CD4-positive, alpha-beta T cell treated with Interleukin-15 for 1 hour (primary cell): ENCODE measurements at regions not wholly inside any gene's neighbourhood (a gene's known extent, or its start where the extent isn't known, plus 50 kb on each side); places are given as distances from the start of the nearest gene placed in this dataset.

Experiments used
- DNase-seq: peaks from one replicate; pipeline ENCODE4 v3.0.0-alpha.2; 2020

DNA sequence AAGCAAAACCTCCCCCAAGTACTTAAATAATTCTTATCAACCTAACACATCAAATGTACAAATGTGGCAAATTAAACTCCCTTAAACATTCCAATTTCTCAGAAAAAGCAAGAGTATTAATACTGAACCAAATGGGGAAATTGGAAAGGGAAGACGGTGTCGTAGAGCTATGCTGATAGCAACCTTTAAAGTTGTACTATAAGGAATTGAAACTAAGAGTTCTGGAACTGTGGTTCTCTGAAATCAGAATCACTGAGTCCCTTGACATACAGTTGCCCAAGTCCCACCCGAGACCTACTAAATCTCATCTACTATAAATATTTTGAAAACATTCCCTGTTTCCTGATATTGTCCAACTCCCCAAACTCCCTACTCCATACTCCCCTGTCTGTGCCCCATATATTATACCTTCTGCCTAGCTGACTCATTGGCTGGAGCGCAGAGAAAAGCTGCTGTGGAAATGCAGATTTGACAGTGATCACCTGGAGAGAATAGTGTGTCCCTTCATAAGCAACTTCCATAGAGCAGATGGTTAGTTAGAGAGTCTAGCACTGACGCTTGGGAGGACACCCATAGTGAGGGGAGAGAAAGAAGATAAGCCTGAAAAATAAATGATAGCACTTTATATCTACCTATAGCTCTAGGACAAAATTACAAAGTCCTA lies 51.4 kb upstream of the ITM2B start:
- no peak for DNase-seq

DNA sequence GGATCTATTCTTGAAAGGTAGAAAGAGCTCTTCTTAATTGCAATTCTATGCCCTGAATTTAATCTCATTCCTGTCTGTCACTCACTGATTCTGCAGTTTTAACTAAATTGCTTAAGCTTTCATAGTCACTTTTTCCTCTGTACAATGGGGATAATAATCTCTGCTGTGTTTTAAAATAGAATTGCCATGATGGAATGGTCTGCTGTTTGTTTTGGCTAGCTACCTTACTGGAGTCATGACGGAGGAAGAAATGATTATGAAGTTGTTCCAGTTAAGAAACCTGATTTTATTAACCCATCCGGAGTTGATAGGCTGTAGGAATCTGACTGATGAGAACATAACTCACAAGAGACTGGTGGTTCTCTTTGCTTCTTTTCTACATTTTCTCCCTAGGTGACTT lies 54.9 kb upstream of the ITM2B start:
- no peak for DNase-seq

DNA sequence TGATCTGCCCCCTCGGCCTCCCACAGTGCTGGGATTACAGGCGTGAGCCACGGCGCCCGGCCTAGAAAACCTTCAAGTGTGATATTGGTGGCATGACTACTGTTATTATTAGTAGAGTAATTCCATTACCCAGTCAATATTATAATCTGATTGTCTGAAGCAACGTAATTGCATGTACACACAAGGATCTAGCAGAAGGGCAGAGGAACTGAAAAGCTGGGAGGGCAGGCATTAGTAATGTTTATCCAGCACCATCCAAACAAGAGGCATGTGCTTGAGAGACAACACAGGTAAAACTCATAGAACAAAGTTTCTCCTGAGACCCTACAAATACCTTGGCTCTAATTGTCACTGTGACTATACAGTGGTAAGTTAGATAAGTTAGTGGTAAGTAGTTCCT lies 56.2 kb upstream of the ITM2B start:
- DNase-seq = no peak

DNA sequence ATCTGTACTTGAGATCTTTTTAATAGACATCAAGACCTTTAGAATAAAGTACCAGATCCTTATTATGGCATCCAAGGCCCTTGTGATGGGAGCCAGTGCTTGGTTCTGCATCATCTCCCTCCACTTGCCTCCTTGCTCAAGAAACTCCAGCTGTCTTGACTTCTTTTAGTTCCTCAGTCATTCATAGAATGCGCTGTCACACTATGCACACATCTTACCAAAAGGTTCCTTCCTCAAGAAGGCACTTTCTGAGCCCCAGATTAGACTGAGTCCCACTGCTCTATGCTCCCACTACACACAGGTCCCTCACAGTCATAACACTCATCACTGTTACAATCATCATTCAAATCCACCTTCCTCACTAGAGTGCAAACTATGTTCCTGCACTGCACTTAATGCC lies 57.8 kb upstream of the ITM2B start:
- no peak for DNase-seq

DNA sequence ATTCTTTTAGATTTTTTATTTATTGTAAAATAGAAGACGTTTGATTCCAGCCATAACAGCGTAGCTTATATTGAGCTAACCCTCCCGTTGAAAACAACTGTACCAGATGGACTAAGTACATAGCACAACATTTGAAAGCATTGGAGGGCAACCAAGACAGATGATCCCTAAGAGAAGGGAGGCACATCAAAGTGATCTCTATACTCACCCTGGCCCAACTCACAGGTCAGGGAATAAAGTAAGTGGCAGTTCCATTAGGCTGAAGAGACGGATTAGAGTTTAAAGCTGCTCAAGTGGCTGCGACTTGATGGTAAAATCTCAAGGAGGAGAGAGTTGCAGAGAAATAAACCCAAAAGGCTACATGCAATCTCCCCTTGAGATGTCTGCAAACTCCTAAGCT lies 65.1 kb upstream of the ITM2B start:
- no peak for DNase-seq

DNA sequence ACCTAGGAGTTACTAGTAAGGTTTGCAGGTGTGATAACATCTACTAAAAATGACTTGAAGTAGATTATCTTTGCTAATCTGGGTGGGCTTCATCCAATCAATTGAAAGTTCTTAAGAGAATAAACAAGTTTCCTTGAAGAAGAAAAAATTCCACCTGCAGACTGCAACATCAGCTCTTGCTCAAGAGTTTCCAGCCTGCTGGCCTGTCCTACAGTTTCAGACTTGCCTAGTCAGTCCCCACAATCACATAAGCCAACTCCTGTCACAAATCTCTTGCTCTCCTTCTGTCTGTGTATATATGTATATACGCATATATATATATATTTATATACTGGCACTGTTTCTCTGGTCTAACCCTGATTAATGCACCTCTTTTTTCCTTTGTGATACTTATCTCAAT lies 67.3 kb upstream of the ITM2B start:
- no peak for DNase-seq

DNA sequence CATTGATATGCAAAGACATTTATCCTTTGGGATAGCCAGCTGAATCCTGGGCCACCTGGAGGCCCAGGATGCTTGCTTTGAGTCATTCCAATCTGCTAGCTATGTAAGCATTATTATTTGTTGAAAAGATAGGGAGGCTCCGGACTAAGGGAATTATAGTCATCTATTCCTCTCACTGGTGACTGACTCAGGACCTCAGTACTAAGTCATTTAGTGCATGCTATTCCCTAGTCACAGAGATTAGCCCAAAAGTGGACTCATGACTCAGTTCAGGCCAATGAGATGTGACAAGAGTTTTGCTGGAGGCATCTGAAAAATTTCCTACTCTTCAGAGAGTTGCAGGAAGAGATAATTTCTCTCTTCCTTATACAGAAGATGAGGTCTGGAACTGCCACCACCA lies 67.9 kb upstream of the ITM2B start:
- DNase-seq = no peak

DNA sequence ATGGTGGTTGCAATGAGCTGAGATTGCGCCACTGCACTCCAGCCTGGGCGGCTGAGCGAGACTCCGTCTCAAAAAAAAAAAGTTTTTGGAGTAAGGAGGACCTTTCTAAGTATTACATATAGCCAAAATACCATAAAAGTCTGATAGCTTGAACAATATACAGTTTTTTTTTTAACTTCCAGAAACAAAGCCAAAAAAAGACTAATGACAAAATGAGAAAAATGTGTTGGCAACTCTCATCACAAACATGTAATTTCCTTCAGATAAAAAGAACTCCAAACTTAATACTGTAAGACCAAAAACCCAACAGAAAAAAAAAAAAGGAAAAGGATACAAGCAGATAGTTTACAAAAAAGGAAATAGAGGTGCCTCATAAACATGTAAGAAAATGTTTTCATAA lies 68.2 kb upstream of the MED4 start:
- DNase-seq = no peak

DNA sequence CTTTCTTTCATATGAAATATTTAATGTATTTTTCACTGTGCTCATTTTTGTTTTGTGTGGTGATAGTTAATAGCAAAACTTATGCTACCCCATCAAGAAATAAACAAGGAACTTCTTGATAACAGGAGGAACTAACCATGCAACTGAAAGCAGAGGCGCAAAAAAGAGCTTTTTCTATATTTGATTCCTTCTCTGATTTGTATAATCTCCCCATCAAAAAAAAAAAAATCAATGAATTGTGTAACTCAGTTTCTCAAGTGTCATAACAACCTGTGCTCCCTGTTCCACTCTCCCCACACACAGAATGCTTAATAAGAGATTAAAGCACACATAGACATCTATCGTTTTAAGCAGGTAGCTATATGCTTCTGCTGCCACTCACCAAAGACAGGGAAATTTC lies 67.3 kb upstream of the MED4 start:
- no peak for DNase-seq

DNA sequence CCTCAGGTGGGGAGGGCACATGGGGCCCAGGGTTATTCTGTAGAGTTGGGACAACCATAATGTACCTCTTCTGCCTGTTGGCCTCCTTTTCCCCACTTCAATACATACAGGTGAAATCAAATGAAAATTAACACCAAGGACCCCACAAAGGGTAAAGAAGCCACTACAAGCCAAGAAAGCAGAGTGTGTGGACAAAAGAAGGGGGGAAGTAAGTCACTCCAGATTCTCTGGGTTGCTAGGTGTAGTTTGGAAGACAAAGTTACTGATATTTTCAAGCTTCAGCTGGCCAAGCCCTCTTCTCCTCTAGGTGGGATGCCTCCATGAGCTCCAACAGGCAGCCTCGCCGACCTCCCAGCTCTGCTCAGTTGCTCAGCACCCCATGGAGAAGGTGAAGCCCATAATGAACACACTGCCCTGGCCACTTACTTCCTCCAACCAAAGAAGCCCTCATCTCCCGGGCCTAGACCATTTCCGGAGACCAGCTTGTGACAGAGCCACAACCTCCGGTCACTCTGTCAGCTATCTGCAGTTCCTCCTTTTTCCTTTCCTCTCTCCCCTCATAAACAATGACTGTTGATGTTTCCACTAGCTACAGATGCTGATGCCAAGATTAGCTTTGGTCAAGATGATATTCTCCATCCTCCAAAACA lies 66.8 kb upstream of the MED4 start:
- peak; percentile 78 for DNase-seq

DNA sequence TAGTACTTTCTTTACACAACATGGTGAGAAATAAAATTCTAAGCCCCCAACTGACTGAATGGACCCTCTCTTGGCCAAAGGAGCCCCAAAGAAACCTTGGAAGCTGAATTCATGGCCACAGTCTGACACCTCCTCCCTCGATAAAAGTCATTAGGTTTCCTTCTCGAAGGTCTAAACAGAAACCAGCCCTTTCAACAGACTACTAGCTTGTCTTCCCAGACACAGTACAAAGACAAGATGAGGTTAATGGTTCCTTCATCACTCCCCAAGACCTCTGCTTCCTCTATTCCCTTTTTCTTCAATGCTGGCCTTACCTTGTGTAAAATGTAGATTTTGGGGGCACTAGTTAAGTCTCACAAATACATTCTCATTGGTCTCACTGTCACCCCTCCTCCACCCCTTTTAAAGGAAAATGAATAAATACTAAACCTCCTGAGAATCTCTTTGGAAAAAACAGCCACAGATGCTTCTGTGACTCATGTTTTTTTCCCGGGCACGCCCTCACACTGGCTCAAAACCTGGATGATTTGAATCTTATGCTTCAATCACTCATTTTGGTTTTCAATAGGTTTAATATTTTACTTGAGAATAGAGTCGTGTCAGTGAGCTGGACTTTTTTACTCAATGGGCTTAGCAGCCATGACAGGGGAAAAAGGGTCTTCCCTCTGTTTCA lies 65.8 kb upstream of the MED4 start:
- no peak for DNase-seq

DNA sequence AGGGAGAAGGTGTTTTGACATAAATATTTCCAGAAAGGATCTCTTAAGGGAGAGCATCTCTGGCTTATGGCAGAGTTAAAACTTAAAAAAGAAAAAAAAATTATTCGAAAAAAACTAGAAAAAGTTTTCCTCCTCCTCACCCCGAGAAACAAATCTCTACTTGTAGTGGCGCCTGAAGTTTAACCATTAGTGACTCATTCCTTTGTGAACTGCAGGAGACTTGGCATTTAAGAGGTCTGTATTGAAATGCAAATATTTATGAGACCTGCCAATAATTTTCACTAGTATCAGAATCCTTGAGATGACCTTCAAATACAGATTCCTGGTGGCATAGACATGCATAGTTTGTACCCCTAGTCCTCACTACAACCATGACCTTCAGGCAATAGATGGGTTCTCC lies 64.9 kb upstream of the MED4 start:
- no peak for DNase-seq

DNA sequence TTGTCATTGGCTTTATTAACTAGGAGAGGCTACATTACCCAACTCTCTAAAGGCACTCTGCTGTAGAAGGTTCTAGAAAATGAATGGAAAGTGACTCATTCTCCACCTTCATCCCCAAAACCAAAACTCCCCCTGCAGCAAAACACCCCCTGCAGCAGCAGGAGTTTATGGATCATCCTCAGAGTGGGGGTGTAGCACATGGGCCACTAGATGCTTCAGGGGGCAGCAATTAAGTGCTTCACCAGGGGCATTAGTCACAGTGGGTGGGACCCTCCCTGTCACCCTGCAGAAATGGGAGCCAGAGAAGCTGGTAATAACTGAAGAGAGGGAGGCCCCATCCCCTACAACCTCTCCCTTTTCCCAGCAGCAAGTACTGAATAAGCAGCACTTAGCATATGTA lies 64.5 kb upstream of the MED4 start:
- DNase-seq = no peak

DNA sequence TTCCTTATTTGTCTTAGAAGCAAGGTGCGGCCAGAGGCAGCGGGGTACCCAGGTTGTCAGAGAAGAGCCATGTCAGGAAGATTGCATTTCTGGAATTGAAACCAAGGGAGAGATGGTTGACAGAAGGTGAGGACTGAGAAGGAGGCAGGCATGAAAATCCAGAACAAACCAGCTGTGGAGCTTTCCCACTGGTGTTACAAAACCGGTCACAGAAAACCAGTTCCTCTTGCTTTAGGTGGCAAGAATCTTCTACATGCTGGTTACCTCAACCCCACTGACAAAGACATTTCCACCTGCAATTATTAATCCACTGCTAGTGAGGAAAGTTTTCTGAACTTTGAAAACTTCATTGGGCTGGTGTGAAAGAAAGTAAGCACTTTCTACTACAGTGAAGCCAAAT lies 64.0 kb upstream of the MED4 start:
- no peak for DNase-seq

DNA sequence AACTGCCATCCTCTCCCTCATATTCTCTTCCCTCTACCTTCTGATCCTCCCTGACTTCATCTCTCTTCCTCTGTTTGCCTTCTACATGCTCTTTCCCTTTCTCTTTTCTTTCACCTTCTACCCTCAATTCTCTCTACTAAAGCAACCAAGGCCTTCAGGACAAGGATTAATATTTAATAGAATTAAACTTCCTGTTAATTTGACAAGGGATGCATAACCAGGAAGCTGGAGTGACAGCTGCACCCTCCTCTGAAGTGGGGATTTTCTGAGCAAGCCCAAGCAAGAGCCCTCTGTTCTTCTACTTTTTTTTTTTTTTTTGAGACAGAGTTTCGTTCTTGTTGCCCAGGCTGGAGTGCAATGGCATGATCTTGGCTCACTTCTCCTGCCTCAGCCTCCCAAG lies 63.4 kb upstream of the MED4 start:
- no peak for DNase-seq

DNA sequence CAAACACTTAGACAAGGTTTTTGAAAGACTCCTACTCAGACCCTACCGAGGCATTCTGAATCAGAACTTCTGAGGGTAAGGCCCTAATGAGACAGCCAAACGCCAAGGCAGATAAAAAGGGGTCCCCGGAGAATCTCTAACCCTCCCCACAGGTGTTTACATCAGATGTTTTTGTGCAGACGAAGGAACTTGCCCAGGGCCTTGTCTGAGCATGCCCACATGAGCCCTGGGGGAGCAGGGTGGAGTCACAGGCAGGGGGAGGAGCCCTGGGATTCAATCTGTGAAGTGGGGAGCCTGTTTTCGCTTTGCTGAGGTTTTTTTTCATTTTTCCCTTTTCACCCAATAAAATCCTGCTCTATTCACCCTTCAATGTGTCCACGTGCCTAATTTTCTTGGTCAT lies 61.6 kb upstream of the MED4 start:
- DNase-seq = peak; percentile 85

DNA sequence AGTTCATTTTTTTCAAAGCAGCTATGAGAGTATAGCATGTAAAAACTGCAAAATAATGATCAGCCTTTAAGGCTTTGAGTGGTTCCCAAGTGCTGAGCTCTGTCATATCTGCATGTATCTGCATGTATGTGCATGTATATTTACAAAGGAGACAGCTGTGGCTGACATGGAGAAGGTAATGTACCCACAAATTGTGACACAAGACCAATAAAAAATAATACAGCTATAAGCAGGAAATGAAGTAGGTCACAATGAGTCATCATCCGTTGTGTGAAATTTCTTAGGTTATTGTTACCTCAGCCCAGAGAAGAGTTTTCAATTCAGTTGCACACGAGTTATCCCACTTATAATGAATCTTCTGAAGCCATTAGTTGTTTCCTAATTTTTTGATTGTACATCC lies 60.9 kb upstream of the MED4 start:
- DNase-seq = peak; percentile 33

DNA sequence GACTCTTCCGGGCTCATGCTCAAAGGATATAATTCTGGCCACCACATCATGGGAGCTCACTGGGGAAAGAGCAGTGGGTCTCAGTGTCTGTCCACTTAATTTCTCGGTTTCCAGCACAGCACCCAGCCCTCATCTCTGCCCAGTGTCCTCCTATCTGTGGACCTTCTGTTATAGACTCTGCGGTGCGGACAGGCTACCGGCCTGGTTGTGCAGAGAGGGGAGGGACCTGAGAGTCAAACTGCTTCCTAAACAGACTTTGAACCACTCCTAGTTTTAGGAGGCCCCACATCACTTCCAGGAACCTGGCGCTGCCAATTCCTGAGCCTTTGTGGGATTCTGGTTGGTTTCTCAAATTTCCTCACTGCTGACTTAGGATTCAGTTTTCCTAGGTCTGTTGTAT lies 59.8 kb upstream of the MED4 start:
- DNase-seq = no peak

DNA sequence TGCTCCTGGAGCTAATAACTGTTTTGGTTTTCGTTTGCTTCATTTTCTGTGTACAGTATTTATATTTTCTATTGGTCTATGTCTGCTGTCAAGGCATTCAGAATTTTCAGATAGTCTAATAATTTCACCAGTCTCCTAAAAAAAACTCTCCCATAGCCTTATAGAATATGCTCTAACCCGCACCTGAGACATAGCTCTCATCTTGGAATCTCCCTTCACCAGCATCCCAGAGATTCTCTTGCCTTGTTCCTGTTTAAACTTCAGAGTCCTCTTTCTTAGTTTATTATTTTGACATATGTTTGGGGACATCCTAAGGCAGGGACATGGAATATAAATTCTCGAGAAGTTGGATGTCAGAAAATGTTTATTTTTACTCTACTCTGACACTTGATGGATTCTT lies 58.3 kb upstream of the MED4 start:
- DNase-seq = no peak

DNA sequence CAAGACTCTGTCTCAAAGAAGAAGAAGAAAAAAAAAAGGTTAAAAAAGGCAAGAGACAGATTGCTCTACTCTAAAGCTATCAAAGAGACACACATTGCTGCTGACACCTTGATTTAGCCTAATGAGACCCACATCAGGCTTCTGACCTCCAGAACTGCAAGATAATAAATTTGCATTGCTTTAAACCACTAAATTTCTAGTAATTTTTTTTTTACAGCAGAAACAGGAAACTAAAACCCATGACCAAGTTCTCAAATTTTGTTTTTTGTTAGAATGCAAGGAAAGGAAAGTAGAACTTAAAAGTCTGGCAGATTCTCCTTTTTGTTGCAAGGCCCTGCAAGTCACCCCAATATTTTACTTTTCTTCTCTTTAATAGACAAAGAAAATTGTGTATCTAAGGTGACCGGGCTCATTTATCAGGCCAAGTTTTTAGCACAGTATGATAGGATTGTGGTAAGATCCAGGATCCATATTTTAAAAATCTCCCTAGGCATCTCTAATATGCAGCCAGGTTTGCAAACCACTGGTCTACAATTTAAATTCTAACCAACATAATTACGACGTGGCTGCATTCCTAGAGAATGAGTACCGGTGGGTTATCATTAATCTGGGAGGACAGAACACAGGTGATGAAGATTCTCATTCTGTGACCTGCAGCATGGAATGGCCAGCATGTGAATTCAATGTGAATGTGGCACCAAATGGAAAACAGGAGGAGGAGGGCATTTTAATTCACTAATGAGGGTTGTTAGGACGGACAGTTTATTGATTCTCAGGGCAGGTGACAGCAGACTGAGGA lies 56.7 kb upstream of the MED4 start:
- no peak for DNase-seq

DNA sequence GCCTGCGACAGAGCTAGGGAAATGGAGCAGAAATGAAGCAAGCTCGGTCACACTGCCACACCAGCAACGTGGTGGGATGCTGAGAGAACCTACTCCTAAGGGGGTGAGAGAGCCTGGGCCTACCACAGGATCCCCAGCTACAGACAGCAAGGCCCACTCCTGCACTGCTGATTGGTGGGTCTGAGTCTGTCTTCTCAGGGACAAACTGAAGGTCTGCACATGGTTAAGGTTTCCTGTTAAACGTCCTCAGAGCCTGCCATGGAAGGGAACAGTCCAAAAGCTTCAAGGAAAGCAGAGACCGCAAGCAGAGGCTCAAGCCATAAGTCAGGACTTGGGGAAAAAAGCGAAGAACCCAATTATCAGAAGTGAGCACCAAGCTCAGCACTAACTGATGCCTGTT lies 53.5 kb upstream of the MED4 start:
- no peak for DNase-seq

DNA sequence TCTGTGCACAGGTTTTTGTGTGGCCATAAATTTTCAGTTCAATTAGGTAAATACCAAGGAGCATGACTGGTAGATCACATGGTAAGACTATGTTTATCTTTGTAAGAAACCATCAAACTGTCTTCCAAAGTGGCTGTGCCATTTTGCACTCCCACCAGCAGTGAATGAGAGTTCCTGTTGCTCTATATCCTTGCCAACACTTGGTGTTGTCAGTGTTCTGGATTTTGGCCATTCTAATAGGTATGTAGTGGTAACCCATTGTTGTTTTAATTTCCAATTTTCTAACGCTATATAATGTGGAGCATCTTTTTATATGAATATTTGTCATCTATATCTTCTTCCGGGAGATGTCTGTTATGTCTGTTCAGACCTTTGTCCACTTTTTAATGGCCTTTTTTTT lies 51.7 kb upstream of the MED4 start:
- DNase-seq = no peak

DNA sequence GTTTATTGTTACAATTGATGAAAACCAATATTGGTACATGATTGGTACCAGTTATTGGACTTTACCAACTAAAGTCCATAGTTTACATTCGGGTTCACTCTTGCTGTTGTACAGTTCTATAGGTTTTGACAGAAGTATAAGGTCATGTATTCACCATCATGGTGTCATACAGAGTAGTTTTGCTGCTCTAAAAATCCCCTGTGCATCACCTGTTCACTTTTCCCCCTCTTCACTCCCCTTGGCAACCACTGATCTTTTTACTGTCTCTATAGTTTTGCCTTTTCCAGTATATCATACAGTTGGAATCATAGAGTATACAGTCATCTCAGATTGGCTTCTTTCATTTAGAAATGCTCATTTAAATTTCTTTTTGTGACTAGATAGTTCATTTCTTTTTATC lies 51.2 kb upstream of the MED4 start:
- no peak for DNase-seq
